ENCODE measurements at regions not wholly inside any gene's neighbourhood (a gene's known extent, or its start where the extent isn't known, plus 50 kb on each side); places are given as distances from the start of the nearest gene placed in this dataset.
"Not testable (repeated sequence)": the region's sequence is repeated elsewhere in the genome, so short reads cannot be mapped to it uniquely, and the experiment has no call there.

- DNase-seq (ENCODE audit: low spot score), result not testable (repeated sequence)
Observed at GRCh38 chr16:29578898-29579297, 72.7 kb upstream of the NPIPB12 start.

- DNase-seq (ENCODE audit: low spot score), result not testable (repeated sequence)
Observed at GRCh38 chr16:29581764-29582163, 75.6 kb upstream of the NPIPB12 start.

- not testable (repeated sequence) for DNase-seq (ENCODE audit: low spot score)
Observed at GRCh38 chr16:29591919-29592318, 71.1 kb upstream of the SPN start.

DNA sequence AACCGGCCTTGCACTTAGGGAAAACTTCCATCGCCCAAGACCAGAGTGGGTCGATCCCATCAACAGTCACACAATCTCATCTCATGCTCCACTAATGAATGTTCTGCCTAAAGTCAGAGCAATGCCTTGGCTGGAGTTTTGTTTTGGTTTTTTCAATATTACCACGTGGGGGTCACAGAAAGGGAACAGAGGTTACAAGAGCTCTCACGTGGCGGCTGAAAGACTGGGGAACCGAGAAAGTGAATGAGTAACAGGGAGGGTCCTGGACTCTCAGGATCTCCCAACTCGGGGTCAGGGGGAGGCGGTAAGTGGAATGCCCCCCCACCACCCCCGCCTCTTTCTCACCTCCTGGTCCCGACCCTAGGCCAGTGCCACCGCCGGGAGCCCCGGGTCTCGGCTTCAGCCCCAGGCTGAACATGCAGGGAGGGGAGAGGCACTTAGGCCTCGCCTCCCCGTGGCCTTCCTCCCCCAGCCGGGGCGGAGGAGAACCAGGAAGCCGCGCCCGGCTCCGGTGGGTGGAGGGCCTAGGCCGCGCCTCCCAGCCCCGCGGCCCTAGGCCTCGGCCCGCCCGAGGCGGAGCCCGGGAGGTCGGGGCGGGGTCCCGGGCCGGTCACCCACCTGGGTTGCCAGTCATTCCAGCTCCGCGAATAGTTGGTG, 68.7 kb upstream of the SPN start:
- not testable (repeated sequence) for DNase-seq (ENCODE audit: low spot score)

DNA sequence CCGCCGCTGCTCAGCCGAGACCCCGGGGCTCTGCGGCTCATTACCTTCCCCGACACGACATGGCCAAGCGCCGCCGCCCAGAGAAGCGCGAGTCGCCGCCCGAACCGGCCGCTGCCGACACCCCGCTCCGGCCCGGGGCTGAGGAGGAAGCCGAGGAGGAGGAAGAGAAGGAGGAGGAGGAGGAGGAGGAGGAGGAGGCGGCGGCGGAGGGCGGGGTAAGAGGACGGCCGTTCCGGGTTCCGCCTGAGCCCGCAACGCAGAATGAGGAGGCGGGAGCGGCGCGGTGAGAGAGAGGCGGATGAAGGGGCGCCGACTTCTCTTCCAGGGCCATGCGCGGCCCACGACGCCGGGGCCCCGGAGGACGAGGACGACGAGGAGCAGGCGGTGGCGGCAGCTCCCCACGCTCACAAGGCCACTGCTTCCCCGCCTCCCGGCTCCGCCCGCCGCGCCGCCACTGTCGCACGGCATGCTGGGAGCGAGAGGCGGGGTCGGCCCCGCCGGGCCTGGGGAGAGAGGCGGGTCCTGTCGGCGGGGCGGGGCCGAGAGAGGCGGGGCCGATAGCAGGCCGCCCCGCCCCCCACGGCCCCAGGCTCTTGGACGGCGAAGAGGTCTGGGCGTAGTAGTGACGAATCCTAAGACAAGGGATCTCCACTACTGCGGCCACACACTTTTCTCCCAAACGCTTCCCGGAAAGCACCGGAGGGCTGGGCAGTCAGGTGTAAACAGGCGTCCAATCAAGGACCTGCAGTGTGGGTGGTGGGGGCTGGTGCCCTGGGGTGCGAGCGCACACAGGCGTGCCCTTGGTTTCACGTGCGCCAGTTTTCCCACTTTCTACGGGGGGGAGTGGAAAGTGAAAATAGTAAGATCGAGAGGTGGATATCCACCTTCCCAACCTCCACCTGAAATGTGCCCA, 67.9 kb upstream of the SPN start:
- peak; percentile 86 for DNase-seq (ENCODE audit: low spot score)

DNA sequence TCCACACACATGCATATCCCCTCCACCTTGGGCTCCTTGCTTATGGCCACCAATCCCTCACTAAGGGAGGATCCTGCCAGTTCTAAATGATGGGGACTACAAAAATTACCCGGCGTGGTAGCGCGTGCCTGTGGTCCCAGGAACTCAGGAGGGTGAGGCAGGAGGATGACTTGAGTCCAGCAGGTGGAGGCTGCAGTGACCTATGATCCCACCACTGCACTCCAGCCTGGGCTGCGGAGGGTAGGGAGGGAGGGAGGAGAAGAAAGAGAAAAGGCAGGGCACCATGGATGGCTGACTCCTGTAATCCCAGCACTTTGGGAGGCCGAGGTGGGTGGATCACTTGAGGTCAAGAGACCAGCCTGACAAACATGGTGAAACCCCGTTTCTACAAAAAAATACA, 66.0 kb upstream of the SPN start:
- not testable (repeated sequence) for DNase-seq (ENCODE audit: low spot score)

GRCh38 chr16:29600111-29601000, 62.7 kb upstream of the SPN start:
- not testable (repeated sequence) for DNase-seq (ENCODE audit: low spot score)

DNA sequence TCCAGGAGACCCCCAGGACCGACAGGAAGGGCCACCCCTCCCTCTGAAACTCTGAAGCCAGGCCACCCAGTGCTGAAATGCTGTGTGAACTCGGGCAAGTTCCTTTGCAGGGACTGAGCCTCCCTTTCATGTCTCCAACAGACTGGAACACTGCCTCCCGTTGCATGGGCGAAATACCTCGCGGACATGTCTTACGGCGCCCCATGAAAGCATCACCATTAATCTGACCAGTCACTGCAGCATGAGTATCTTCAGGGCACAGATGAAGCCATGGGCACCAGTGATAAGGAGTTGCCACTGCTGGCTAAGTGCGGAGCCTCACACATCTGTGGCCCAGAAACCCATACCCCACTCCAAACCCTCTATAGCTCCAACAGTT, 60.8 kb upstream of the SPN start:
- not testable (repeated sequence) for DNase-seq (ENCODE audit: low spot score)

DNA sequence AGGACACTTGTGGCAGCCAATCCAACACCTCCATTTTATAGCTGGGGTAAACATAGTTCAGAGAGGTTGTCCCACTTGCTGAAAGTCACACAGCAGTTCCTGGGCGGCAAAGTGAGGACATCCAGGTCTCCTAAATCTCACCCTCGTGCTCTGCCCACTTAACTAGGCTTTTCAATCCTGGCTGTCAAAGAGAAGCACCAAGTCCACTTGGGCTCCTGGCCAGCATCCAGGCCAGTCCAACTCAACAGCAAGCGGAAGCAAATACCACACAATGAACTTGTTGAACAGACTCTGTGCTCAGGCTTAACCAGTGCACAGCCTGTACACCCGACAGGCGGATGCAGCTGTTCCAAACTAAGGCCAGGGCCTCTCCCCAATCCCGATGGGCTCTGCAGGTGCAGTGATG, 60.4 kb upstream of the SPN start:
- not testable (repeated sequence) for DNase-seq (ENCODE audit: low spot score)

GRCh38 chr16:29604631-29605549, 58.2 kb upstream of the SPN start:
- not testable (repeated sequence) for DNase-seq (ENCODE audit: low spot score)

- not testable (repeated sequence) for DNase-seq (ENCODE audit: low spot score)
Observed at GRCh38 chr16:29605593-29606205, 57.3 kb upstream of the SPN start.

- peak; percentile 52 for DNase-seq (ENCODE audit: low spot score)
Observed at GRCh38 chr16:29606669-29607427, 56.2 kb upstream of the SPN start.

DNA sequence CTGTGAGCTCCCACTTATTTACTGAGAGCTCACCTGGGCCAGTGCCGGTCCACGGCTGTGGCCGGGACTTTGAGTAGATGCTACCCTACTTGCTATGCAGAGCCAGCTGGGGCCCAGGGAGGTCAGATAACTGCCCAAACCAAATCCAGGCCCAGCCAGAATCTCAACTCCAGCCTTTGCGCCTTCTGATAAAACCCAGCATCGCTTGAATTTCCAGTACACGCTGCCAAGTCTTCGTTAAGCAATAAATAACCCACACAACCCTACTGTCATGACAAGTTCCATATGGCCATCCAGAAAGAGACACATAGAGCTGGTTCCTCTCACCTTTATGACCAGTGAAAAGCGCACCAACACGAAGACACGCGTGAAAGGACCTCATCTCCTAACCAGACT, 55.6 kb upstream of the SPN start:
- not testable (repeated sequence) for DNase-seq (ENCODE audit: low spot score)

- not testable (repeated sequence) for DNase-seq (ENCODE audit: low spot score)
Observed at GRCh38 chr16:29612381-29613306, 50.4 kb upstream of the SPN start.

All from cerebellar cortex (tissue), 1 donor.